Nephron (organoid): ENCODE measurements at regions not wholly inside any gene's neighbourhood (a gene's known extent, or its start where the extent isn't known, plus 50 kb on each side); places are given as distances from the start of the nearest gene placed in this dataset.

ENCODE experiments used
- H3K27ac Mint-ChIP-seq, 3 experiments: 2 replicates each; pipeline ENCODE4 v1.8.0; 2020; ENCODE audit warnings: mixed read lengths in 3 of 3, mild to moderate bottlenecking in 2 of 3, moderate library complexity in 1 of 3
- H3K27me3 Mint-ChIP-seq: 2 replicates; pipeline ENCODE4 v1.8.0; 2021; ENCODE audit warnings: low read depth, mild to moderate bottlenecking, moderate library complexity, mixed read lengths
- H3K36me3 Mint-ChIP-seq: 2 replicates; pipeline ENCODE4 v1.8.0; 2020; ENCODE audit warnings: low read depth, mixed read lengths
- H3K4me1 Mint-ChIP-seq: 2 replicates; pipeline ENCODE4 v1.8.0; 2020; ENCODE audit warnings: mixed read lengths
- H3K4me3 Mint-ChIP-seq, 3 experiments: 2 replicates each; pipeline ENCODE4 v1.8.0; 2020; ENCODE audit warnings: mild to moderate bottlenecking in 3 of 3, mixed read lengths in 3 of 3, moderate library complexity in 2 of 3
- H3K9me3 Mint-ChIP-seq: 2 replicates; pipeline ENCODE4 v1.8.0; 2020; ENCODE audit warnings: mixed read lengths
- TF ChIP-seq, protein P1 (sequence below), 3 experiments: fragments of 200-600 bp; sonication (generic); IDR thresholded peaks; one replicate each; pipeline ENCODE4 v1.5.0; 2021; ENCODE audit warnings: antibody characterized with exemption in 3 of 3; ENCODE audit not compliant: unreplicated experiment in 3 of 3

DNA sequence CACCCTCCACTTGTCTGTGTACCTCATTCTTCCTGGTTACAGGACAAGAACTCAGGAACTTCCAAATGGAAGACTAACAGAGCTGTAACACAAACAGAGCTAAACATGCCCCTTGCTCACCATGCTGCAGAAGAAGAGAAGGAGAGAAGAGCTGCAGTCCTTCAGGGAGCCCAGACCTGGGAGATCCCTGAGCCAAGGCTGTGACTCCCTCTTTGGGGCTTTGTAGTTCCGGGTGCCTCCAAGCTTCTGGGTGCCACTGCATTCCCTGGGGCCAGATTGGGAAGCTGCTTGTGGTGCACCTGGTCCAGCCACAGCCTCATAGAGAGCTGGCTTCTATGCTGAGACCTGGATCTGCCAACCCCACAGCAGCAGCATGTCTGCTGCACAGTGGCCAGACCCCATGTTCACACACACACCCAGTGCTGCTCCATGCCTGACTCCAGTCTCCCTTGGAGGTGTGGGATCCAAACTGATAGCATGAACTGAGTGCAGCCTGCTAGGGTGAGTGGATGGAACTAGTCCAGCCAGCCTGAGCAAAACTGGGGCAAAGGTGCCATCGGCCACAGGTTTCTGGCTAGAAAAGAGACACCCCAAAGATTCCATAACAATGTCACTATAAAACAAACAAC is 263.0 kb upstream of the NRIP1 start:
- Mint-ChIP-seq H3K27ac (peak overlapping the region in 1 of 3 experiments; percentile 44), H3K27me3 (no peaks in the 10 kb centered on the region), H3K4me3 (no peak overlapping the region), H3K36me3 (no peaks in the 10 kb centered on the region), H3K9me3 (no peaks in the 10 kb centered on the region), H3K4me1 (peaks cover 12% of the 10 kb centered on the region)
- TF ChIP-seq, protein P1, sequence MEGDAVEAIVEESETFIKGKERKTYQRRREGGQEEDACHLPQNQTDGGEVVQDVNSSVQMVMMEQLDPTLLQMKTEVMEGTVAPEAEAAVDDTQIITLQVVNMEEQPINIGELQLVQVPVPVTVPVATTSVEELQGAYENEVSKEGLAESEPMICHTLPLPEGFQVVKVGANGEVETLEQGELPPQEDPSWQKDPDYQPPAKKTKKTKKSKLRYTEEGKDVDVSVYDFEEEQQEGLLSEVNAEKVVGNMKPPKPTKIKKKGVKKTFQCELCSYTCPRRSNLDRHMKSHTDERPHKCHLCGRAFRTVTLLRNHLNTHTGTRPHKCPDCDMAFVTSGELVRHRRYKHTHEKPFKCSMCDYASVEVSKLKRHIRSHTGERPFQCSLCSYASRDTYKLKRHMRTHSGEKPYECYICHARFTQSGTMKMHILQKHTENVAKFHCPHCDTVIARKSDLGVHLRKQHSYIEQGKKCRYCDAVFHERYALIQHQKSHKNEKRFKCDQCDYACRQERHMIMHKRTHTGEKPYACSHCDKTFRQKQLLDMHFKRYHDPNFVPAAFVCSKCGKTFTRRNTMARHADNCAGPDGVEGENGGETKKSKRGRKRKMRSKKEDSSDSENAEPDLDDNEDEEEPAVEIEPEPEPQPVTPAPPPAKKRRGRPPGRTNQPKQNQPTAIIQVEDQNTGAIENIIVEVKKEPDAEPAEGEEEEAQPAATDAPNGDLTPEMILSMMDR (IDR thresholded peaks at IDR 0.05; ENCODE audit: unreplicated experiment in 3 of 3), result no peak

DNA sequence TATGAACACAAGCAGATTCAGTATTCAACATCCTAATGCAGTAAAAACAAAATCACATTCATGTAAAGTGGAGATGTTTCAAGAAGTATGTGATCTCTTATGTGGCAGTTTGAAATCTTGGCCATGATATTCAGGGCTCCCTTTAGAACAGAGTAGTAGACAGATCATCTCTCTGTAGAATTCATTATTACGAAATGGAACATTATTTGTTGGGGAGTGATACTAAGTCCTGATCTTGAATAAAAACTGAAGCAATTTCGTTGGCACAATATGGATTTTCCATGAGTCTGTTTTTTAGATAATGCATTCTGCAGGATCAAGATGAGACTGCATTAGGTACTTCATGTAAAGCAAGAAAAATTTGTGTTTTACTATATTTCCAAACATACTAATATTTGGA is 264.4 kb upstream of the NRIP1 start:
- Mint-ChIP-seq H3K9me3 (no peaks in the 10 kb centered on the region), H3K27ac (no peak overlapping the region), H3K27me3 (no peaks in the 10 kb centered on the region), H3K36me3 (no peaks in the 10 kb centered on the region), H3K4me1 (peaks cover 18% of the 10 kb centered on the region), H3K4me3 (no peak overlapping the region)
- TF ChIP-seq, protein P1 (IDR thresholded peaks at IDR 0.05; ENCODE audit: unreplicated experiment in 3 of 3), result no peak

DNA sequence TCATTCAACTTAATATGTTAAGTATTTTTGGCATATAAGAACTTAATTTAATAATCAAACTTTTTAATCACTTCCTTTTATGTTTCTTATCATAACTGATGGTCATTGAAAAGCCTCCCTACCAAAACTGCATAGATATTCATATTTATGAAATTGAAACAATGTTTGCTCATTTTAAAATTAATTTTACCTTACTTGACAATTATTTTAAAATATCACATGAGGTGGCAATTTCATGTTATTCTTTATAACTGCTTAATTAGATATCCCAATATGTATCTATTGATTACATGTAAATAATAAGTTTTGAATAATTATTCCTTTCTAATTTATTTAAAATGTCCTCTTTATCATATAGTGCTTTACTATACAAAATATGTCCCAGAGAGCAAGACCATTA is 266.1 kb upstream of the NRIP1 start:
- H3K27ac Mint-ChIP-seq, result no peak overlapping the region
- H3K36me3 Mint-ChIP-seq, result no peaks in the 10 kb centered on the region
- no peaks in the 10 kb centered on the region for H3K27me3 Mint-ChIP-seq
- TF ChIP-seq, protein P1 (IDR thresholded peaks at IDR 0.05; ENCODE audit: unreplicated experiment in 3 of 3), result no peak
- H3K9me3 Mint-ChIP-seq, result no peaks in the 10 kb centered on the region
- H3K4me3 Mint-ChIP-seq, result no peak overlapping the region
- peaks cover 20% of the 10 kb centered on the region for H3K4me1 Mint-ChIP-seq

DNA sequence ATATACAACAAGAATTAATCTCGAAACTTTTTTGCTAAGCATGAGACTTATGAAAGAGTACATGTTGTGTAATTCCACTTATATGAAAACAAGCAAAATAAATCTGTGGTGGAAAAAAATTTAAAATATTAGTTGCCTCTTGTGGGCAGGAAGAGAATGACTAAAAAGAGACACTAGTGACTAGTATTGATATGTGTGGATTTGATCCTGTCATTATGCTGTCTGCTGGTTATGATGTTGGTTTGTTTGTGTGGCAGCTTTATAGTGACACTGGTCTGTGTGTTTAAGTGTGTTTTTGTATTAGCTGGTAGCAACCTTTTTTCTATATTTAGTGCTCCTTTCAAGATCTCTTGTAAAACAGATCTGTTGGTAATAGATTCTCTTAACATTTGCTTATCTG is 267.8 kb upstream of the NRIP1 start:
- Mint-ChIP-seq H3K27me3 (no peaks in the 10 kb centered on the region), H3K9me3 (no peaks in the 10 kb centered on the region), H3K4me1 (peaks cover 17% of the 10 kb centered on the region), H3K27ac (no peak overlapping the region), H3K36me3 (no peaks in the 10 kb centered on the region), H3K4me3 (no peak overlapping the region)
- TF ChIP-seq, protein P1 (IDR thresholded peaks at IDR 0.05; ENCODE audit: unreplicated experiment in 3 of 3), result no peak

DNA sequence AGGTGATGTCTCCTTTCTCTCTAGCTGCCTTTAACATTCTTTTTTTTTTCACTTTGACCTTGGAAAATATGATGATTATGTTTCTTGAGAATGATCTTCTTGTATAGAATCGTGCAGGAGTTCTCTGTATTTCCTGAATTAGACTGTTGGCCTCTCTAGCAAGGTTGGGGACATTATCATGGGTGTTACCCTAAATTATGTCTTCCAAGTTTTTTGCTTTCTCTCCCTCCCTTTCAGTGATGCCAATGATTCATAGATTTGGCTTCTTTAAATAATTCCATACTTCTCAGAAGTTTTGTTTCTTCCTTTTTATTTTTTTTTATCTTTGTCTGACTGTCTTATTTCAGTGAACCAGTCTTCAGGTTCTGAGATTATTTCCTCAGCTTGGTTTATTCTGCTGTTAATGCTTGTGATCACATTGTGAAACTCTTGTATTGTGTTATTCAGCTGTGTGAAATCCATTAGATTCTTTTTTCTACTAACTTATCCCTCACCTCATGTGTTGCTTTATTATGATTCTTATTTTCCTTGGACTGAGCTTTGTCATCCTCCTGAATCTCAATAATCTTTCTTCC is 268.4 kb upstream of the NRIP1 start:
- TF ChIP-seq, protein P1 (IDR thresholded peaks at IDR 0.05; ENCODE audit: unreplicated experiment in 3 of 3), result no peak
- no peaks in the 10 kb centered on the region for H3K27me3 Mint-ChIP-seq
- H3K4me3 Mint-ChIP-seq, result no peak overlapping the region
- peak overlapping the region in 2 of 3 experiments; percentile 11 to 24 for H3K27ac Mint-ChIP-seq
- H3K9me3 Mint-ChIP-seq, result no peaks in the 10 kb centered on the region
- H3K36me3 Mint-ChIP-seq, result no peaks in the 10 kb centered on the region
- H3K4me1 Mint-ChIP-seq, result peaks cover 14% of the 10 kb centered on the region

DNA sequence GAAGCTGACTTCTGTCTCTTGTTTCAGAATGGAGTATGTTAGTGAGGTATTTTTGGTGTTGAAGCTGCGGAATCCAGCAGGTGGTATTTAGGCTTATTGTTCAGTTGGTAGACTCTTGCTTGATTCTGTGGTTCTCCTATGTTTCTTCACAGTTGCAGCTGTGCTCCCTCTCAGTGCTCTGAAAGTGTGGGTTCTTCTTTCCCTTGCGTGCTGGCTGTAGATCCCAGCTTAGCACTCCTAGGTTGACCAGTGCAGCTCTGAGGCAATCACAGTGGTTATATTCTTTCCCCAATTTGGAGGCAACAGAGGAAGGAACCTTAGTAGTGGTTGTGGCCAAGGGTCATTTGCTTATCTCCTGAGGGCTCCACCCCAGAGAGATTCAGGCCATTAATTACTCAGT is 269.2 kb upstream of the NRIP1 start:
- Mint-ChIP-seq H3K36me3 (no peaks in the 10 kb centered on the region), H3K27ac (peak overlapping the region in 1 of 3 experiments; percentile 11), H3K4me3 (no peak overlapping the region), H3K4me1 (peaks cover 14% of the 10 kb centered on the region), H3K27me3 (no peaks in the 10 kb centered on the region), H3K9me3 (no peaks in the 10 kb centered on the region)
- TF ChIP-seq, protein P1 (IDR thresholded peaks at IDR 0.05; ENCODE audit: unreplicated experiment in 3 of 3), result no peak
